HL-60 (cell line): ENCODE measurements at regions not wholly inside any gene's neighbourhood (a gene's known extent, or its start where the extent isn't known, plus 50 kb on each side); places are given as distances from the start of the nearest gene placed in this dataset.

Source experiments
- DNase-seq, 2 experiments: peaks; one replicate each; pipeline ENCODE4 v3.0.0-alpha.2; 2010 to 2020; ENCODE audit warnings: low read depth in 1 of 2, low spot score in 1 of 2
- H3K27ac ChIP-seq: fragments of 250-450 bp; sonication (Bioruptor Pico); replicated peaks from 2 replicates; pipeline ENCODE4 v1.5.1; 2020; ENCODE audit warnings: mild to moderate bottlenecking, moderate library complexity
- H3K27me3 ChIP-seq: fragments of 250-450 bp; sonication (Bioruptor Pico); 2 replicates; pipeline ENCODE4 v1.5.1; 2021; ENCODE audit warnings: mild to moderate bottlenecking, moderate library complexity; ENCODE audit not compliant: insufficient read depth, poor library complexity, severe bottlenecking
- H3K4me3 ChIP-seq: replicated peaks from 2 replicates; pipeline ENCODE4 v1.5.1; 2011; ENCODE audit warnings: mild to moderate bottlenecking, control low read depth, low read length; ENCODE audit not compliant: insufficient read depth
- GABPA ChIP-seq: IDR thresholded peaks from 2 replicates; pipeline ENCODE4 v1.6.1; 2012; ENCODE audit warnings: low read depth
- POLR2AphosphoS5 ChIP-seq: IDR thresholded peaks from 2 replicates; pipeline ENCODE4 v1.6.1; 2012; ENCODE audit warnings: low read depth
- SPI1 ChIP-seq: IDR thresholded peaks from 2 replicates; pipeline ENCODE4 v1.6.1; 2012; ENCODE audit warnings: low read depth, mild to moderate bottlenecking, borderline replicate concordance
- TF ChIP-seq, protein P1 (sequence below): IDR thresholded peaks from 2 replicates; pipeline ENCODE4 v1.6.1; 2012; ENCODE audit warnings: low read depth; ENCODE audit not compliant: insufficient replicate concordance
- TF ChIP-seq, protein P2 (sequence below): IDR thresholded peaks from one replicate; pipeline ENCODE4 v1.5.1; 2011; ENCODE audit warnings: low read length, control low read depth, inconsistent platforms; ENCODE audit not compliant: insufficient read depth

DNA sequence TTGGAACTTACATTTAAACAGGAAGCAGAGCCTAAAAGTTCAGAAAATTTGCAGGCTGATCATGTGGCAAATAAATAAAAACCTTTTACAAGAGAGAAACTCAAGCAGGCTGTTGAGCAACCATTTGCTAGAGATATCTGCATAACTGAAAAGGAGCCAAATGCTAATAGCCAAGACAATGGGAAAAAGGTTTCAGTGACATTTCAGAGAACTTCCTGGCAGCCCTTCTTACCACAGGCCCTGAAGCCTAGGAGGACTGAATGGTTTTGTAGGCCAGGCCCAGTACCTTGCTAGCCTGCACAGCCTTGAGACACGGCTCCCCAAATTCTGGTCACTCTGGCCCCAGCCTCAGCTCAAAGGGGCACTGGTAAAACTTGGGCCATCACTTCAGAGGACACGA is 945.1 kb downstream of the ADGRL3 start:
- no peaks in the 10 kb centered on the region for H3K27me3 ChIP-seq
- no peak overlapping the region for H3K27ac ChIP-seq
- H3K4me3 ChIP-seq, result no peak overlapping the region
- TF ChIP-seq, protein P1, sequence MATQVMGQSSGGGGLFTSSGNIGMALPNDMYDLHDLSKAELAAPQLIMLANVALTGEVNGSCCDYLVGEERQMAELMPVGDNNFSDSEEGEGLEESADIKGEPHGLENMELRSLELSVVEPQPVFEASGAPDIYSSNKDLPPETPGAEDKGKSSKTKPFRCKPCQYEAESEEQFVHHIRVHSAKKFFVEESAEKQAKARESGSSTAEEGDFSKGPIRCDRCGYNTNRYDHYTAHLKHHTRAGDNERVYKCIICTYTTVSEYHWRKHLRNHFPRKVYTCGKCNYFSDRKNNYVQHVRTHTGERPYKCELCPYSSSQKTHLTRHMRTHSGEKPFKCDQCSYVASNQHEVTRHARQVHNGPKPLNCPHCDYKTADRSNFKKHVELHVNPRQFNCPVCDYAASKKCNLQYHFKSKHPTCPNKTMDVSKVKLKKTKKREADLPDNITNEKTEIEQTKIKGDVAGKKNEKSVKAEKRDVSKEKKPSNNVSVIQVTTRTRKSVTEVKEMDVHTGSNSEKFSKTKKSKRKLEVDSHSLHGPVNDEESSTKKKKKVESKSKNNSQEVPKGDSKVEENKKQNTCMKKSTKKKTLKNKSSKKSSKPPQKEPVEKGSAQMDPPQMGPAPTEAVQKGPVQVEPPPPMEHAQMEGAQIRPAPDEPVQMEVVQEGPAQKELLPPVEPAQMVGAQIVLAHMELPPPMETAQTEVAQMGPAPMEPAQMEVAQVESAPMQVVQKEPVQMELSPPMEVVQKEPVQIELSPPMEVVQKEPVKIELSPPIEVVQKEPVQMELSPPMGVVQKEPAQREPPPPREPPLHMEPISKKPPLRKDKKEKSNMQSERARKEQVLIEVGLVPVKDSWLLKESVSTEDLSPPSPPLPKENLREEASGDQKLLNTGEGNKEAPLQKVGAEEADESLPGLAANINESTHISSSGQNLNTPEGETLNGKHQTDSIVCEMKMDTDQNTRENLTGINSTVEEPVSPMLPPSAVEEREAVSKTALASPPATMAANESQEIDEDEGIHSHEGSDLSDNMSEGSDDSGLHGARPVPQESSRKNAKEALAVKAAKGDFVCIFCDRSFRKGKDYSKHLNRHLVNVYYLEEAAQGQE, result no peak
- TF ChIP-seq POLR2AphosphoS5 (no peak), SPI1 (no peak), GABPA (no peak)
- TF ChIP-seq, protein P2, sequence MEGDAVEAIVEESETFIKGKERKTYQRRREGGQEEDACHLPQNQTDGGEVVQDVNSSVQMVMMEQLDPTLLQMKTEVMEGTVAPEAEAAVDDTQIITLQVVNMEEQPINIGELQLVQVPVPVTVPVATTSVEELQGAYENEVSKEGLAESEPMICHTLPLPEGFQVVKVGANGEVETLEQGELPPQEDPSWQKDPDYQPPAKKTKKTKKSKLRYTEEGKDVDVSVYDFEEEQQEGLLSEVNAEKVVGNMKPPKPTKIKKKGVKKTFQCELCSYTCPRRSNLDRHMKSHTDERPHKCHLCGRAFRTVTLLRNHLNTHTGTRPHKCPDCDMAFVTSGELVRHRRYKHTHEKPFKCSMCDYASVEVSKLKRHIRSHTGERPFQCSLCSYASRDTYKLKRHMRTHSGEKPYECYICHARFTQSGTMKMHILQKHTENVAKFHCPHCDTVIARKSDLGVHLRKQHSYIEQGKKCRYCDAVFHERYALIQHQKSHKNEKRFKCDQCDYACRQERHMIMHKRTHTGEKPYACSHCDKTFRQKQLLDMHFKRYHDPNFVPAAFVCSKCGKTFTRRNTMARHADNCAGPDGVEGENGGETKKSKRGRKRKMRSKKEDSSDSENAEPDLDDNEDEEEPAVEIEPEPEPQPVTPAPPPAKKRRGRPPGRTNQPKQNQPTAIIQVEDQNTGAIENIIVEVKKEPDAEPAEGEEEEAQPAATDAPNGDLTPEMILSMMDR, result no peak
- DNase-seq, result no peak

DNA sequence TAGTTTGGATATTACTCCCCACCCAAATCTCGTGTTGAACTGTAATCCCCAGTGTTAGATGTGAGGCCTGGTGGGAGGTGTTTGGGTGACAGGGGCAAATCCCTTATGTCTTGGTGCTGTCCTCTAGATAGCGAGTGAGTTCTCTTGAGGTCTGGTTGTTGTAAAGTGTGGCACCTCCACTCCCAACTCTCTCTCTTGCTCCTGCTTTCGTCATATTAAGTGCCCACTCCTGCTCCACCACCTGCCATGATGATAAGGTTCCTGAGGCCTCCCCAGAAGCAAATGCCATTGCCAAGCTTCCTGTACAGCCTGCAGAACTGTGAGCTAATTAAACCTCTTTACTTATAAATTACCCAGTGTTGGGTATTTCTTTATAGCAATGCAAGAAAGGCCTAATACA is 944.3 kb downstream of the ADGRL3 start:
- H3K27ac ChIP-seq, result no peak overlapping the region
- H3K27me3 ChIP-seq, result no peaks in the 10 kb centered on the region
- no peak for DNase-seq

DNA sequence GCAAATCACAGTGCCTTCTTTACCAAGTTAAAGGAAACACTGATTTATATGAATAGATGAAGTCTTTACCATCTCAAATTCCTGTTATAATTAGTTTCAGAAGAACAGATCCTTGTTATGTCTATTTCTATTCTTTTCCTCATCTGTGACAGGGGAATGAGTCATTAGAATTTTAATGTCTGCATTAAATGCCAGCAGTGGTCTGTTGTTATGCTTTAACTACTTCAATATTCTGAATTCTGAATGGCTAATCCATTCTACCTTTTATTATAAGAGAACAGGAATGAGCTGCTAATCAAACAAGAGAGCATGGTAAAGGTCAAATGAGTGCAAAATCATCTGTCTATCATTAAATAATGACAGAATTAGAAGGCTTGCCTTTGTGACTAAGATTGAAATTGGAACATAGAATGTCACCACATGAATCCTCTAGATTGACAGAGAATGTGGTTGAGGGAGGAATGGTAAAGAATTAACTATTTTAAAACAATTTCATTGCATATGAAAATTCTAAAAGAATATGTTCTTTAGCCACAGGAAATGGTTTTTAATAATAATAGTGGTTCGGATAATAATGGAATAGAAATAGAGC is 935.5 kb downstream of the ADGRL3 start:
- Histone ChIP-seq H3K4me3 (no peak overlapping the region), H3K27ac (no peak overlapping the region), H3K27me3 (no peaks in the 10 kb centered on the region)
- DNase-seq, result no peak
- TF ChIP-seq, protein P1, result no peak
- no peak for TF ChIP-seq SPI1
- no peak for TF ChIP-seq GABPA
- TF ChIP-seq, protein P2, result no peak
- no peak for TF ChIP-seq POLR2AphosphoS5

More for the DNA sequence above, 944.3 kb downstream of the ADGRL3 start:
- H3K4me3 ChIP-seq, result no peak overlapping the region
- TF ChIP-seq, protein P2, result no peak
- no peak for TF ChIP-seq GABPA
- TF ChIP-seq, protein P1, result no peak
- TF ChIP-seq POLR2AphosphoS5, result no peak
- no peak for TF ChIP-seq SPI1
